Bronchial epithelial cell (primary cell): ENCODE measurements at regions not wholly inside any gene's neighbourhood (a gene's known extent, or its start where the extent isn't known, plus 50 kb on each side); places are given as distances from the start of the nearest gene placed in this dataset.

ENCODE experiments used
- DNase-seq: peaks from one replicate; pipeline ENCODE4 v3.0.0-alpha.2; 2010; ENCODE audit warnings: low read depth
- FAIRE-seq: peaks from 2 replicates; lab custom pipeline; 2011; peaks lifted over from hg19 to GRCh38; lab: Jason Lieb, UNC
- H3K27me3 ChIP-seq: 2 replicates; pipeline ENCODE4 v1.5.1; 2011; ENCODE audit warnings: low read length; ENCODE audit not compliant: control insufficient read depth, insufficient read depth
- H3K36me3 ChIP-seq: 2 replicates; pipeline ENCODE4 v1.5.1; 2011; ENCODE audit warnings: low read length; ENCODE audit not compliant: control insufficient read depth, insufficient read depth
- H3K4me3 ChIP-seq: 2 replicates; pipeline ENCODE4 v1.5.1; 2011; ENCODE audit warnings: mild to moderate bottlenecking, low read depth, low read length, control low read depth
- CTCF ChIP-seq: IDR thresholded peaks from 2 replicates; pipeline ENCODE4 v1.5.1; 2011; ENCODE audit warnings: mild to moderate bottlenecking, moderate library complexity, low read length, control low read depth, inconsistent platforms; ENCODE audit not compliant: insufficient read depth, severe bottlenecking

- TF ChIP-seq CTCF = no peak
- H3K36me3 ChIP-seq = no peaks in the 10 kb centered on the region
- H3K27me3 ChIP-seq = peaks cover 3% of the 10 kb centered on the region
- no peak overlapping the region for H3K4me3 ChIP-seq
- DNase-seq (no peak), FAIRE-seq (no peak)
Measured at GRCh38 chr1:47647327-47647845, 209.5 kb downstream of the FOXD2 start.

- FAIRE-seq (peak; percentile 58), DNase-seq (peak; percentile 99)
- no peaks in the 10 kb centered on the region for H3K36me3 ChIP-seq
- TF ChIP-seq CTCF = no peak
- H3K27me3 ChIP-seq = peaks cover 3% of the 10 kb centered on the region
- no peak overlapping the region for H3K4me3 ChIP-seq
Measured at GRCh38 chr1:47650205-47650604, 212.4 kb downstream of the FOXD2 start.

DNA sequence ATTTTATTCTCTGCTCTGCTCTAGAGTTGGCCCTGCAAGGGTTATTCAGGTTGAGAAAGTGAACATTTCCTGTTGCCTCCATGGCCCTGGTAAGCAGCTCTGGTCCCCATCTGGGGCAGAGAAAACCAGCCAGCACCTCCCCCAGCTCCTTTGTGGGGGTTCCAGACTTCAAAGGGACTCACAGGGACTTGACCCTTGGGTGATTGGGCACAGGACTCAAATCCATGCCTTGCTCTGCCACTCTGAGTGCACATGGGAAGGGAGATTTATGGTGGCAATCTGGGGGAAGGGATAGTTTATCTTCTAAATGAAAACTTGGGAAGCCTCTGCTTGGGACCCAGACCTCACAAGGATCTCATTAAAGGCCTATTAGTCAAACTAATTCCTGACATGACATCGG is 212.8 kb downstream of the FOXD2 start:
- FAIRE-seq (no peak), DNase-seq (no peak)
- no peak for TF ChIP-seq CTCF
- no peak overlapping the region for H3K4me3 ChIP-seq
- H3K36me3 ChIP-seq = no peaks in the 10 kb centered on the region
- H3K27me3 ChIP-seq = peaks cover 3% of the 10 kb centered on the region

DNA sequence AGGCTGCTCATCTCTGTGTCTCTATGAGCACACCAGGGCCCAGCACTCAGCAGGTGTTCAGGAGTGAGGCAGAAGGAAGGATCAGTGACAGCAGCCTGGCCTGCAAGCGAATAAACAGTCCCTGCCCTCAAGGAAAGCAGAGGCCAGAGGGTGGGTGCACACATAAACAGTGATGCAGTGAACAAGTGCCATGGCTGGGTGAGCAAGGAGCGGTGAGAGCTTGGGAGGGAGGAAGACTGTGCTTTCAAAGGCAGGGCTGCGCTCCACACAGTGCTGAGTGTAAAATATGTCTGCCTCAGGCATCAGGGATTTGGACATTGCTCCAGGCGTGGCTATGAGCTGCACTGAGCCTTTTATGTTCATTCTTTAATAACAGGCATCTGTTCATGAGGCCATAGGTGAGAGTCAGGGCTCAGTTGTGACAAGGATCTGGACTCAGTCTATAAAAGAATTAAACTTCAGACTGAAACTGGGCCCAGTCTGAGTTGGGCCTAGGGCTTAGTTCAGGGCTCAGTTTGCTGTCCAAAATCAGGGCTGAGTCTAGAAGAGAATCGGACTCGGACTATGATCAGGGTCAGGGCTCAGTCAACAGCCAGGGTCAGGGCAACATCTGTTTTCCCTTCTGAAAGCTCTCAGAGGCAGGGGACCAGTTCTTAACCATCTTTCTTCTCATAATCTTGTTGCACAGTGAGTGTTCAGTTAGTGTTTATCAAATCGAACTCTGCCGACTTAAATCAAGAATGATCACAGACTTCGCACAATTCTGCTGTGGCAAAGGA is 213.7 kb downstream of the FOXD2 start:
- H3K27me3 ChIP-seq = no peaks in the 10 kb centered on the region

GRCh38 chr1:47655521-47656300 is 217.9 kb downstream of the FOXD2 start:
- FAIRE-seq (no peak), DNase-seq (no peak)
- no peak overlapping the region for H3K4me3 ChIP-seq
- no peak for TF ChIP-seq CTCF
- H3K27me3 ChIP-seq = peaks cover 2% of the 10 kb centered on the region
- no peaks in the 10 kb centered on the region for H3K36me3 ChIP-seq

More for the DNA sequence above, 213.7 kb downstream of the FOXD2 start:
- H3K4me3 ChIP-seq = no peak overlapping the region
- TF ChIP-seq CTCF = no peak
- DNase-seq (no peak), FAIRE-seq (peak; percentile 72)
- H3K36me3 ChIP-seq = no peaks in the 10 kb centered on the region
